Transverse colon (tissue), 4 donors: ENCODE measurements at regions not wholly inside any gene's neighbourhood (a gene's known extent, or its start where the extent isn't known, plus 50 kb on each side); places are given as distances from the start of the nearest gene placed in this dataset.

Source experiments
- DNase-seq: peaks from one replicate; pipeline ENCODE4 v3.0.0-alpha.2; 2019
- H3K27ac ChIP-seq, 4 donors: fragments of 200-600 bp; sonication (generic); 2 replicates each; pipeline ENCODE4 v1.5.1; 2016 to 2018; ENCODE audit warnings: inconsistent platforms in 4 of 4
- H3K27me3 ChIP-seq: fragments of 200-600 bp; sonication (generic); 2 replicates; pipeline ENCODE4 v1.5.1; 2017; ENCODE audit warnings: inconsistent platforms
- H3K36me3 ChIP-seq, 4 donors: fragments of 200-600 bp; sonication (generic); 2 replicates each; pipeline ENCODE4 v1.5.1; 2017 to 2019; ENCODE audit warnings: inconsistent platforms in 4 of 4
- H3K4me1 ChIP-seq, 4 donors: fragments of 200-600 bp; sonication (generic); 2 replicates each; pipeline ENCODE4 v1.5.1; 2017 to 2020; ENCODE audit warnings: inconsistent platforms in 4 of 4
- H3K4me3 ChIP-seq, 4 donors: fragments of 200-600 bp; sonication (generic); 1 replicate in 1 of 4; 2 replicates in 3 of 4; pipeline versions ENCODE4 v1.5.1 to v1.6.1; 2017 to 2019; ENCODE audit warnings: inconsistent platforms in 4 of 4
- H3K9me3 ChIP-seq, 2 donors: fragments of 200-600 bp; sonication (generic); 2 replicates each; pipeline ENCODE4 v1.5.1; 2017 to 2019; ENCODE audit warnings: inconsistent platforms in 2 of 2
- EP300 ChIP-seq: sonication (generic); formaldehyde crosslinking; IDR thresholded peaks from one replicate; pipeline ENCODE4 v1.6.1; 2017; ENCODE audit warnings: antibody characterized with exemption, low read depth
- POLR2A ChIP-seq: fragments of 450-650 bp; IDR thresholded peaks from one replicate; pipeline ENCODE4 v1.6.1; 2016; ENCODE audit warnings: antibody characterized with exemption, mild to moderate bottlenecking, moderate library complexity
- POLR2AphosphoS5 ChIP-seq, 3 donors: sonication (generic); formaldehyde crosslinking; IDR thresholded peaks; one replicate each; pipeline ENCODE4 v1.6.1; 2016; ENCODE audit warnings: antibody characterized with exemption in 3 of 3
- WGBS, 2 donors: methylation state at CpG; one replicate each; pipeline ENCODE4 v1.1.5; 2018; ENCODE audit warnings: low coverage in 1 of 2; 5-methylcytosine and 5-hydroxymethylcytosine counted together
- in situ Hi-C, 4 donors: fragments of 200-750 bp; cut with MboI; loops; one replicate each; pipeline versions ENCODE4 v1.15.0 to v1.15.1; 2017; ENCODE audit warnings: low sequenced_read_pairs in 3 of 4, low pct_ligation_motif_present in 1 of 4, low pct_unique_long_range_greater_than_20kb in 1 of 4
- intact Hi-C: fragments of 100-400 bp; cut with DNase I; formaldehyde crosslinking; loops from one replicate; pipeline ENCODE4 v1.15.1; 2023; ENCODE audit warnings: low total_unique reads
- TF ChIP-seq, protein P1 (sequence below), 5 experiments: fragments of 200-600 bp in 3 of 5; fragments of 450-650 bp in 2 of 5; sonication (generic) in 3 of 5; IDR thresholded peaks; 1 replicate in 2 of 5; 2 replicates in 3 of 5; pipeline ENCODE4 v1.5.1; 2016 to 2017; ENCODE audit warnings: antibody characterized with exemption in 5 of 5, inconsistent platforms in 3 of 5, mild to moderate bottlenecking in 2 of 5, moderate library complexity in 1 of 5

DNA sequence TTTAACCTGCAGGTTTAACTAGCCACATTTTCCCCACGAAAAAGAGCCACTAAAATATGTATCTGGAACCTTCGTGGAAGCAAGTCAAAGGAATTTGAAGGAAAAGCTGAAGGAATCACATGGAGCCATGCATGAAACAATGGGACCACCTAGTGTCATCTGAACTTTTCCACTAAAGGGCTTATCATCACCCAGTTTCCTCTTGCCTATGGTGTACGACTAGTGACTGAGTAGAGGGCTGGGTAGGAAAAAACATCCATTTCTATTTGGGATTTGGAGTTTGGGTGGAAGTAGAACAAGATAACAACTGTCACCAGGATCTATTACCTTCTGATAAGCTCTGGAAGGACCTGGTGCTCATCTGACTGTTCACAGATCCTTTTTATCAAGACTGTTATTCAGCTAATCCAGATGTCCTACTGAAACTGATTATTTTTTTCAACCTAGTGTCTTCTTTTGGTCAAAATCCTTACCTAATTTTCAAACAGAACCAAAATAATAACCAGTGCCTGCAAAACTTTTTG, 153.2 kb upstream of the COL1A2 start:
- no peaks in the 10 kb centered on the region for H3K36me3 ChIP-seq
- TF ChIP-seq POLR2AphosphoS5 (IDR thresholded peaks at IDR 0.05), result no peak
- no peak for TF ChIP-seq EP300
- TF ChIP-seq POLR2A, result no peak
- TF ChIP-seq, protein P1, sequence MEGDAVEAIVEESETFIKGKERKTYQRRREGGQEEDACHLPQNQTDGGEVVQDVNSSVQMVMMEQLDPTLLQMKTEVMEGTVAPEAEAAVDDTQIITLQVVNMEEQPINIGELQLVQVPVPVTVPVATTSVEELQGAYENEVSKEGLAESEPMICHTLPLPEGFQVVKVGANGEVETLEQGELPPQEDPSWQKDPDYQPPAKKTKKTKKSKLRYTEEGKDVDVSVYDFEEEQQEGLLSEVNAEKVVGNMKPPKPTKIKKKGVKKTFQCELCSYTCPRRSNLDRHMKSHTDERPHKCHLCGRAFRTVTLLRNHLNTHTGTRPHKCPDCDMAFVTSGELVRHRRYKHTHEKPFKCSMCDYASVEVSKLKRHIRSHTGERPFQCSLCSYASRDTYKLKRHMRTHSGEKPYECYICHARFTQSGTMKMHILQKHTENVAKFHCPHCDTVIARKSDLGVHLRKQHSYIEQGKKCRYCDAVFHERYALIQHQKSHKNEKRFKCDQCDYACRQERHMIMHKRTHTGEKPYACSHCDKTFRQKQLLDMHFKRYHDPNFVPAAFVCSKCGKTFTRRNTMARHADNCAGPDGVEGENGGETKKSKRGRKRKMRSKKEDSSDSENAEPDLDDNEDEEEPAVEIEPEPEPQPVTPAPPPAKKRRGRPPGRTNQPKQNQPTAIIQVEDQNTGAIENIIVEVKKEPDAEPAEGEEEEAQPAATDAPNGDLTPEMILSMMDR (IDR thresholded peaks at IDR 0.05), result no peak
- intact Hi-C loops, result no loop called here
- H3K4me3 ChIP-seq, result no peak overlapping the region
- no peak for DNase-seq
- WGBS, 2 donors, result 63 to 100% methylated on average over 1 to 3 of the region's 3 CpGs
- H3K27me3 ChIP-seq, result no peaks in the 10 kb centered on the region
- H3K4me1 ChIP-seq, result no peaks in the 10 kb centered on the region
- no peak overlapping the region for H3K27ac ChIP-seq
- no peaks in the 10 kb centered on the region for H3K9me3 ChIP-seq
- in situ Hi-C loops, result no loop called here

DNA sequence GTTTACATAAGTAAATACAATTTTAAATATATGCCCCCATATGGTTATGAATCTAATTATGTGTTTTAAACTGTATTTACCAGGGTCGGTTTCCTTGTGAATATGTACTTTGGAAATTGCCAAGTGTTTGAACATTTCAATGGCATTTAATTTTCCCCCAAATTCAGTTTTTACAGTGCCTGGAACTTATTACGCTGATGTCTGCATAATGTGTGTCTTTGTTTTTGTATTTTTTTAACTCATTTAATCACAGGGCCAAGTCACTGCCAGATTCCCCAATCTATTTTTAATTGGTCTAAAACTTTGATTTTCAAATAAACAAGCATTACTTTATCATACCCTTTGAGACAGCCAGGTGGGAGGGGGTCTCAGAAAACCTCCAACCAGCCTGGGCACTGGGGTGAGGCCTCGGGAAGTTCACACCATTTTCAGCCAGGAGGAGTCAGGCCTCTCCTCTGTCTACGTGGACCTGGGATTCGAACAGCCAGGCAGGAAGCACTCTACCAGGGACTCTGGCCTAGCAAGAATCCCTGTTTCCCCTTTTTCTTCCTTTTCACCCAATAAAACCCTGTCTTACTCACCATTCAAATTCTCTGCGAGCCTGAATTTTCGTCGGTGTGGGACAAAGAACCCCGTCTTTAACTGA, 151.5 kb upstream of the COL1A2 start:
- DNase-seq, result no peak
- H3K4me1 ChIP-seq, result no peaks in the 10 kb centered on the region
- no peaks in the 10 kb centered on the region for H3K9me3 ChIP-seq
- no peaks in the 10 kb centered on the region for H3K27me3 ChIP-seq
- intact Hi-C loops (no loop called here), in situ Hi-C loops (no loop called here)
- TF ChIP-seq EP300 (no peak), POLR2AphosphoS5 (IDR thresholded peaks at IDR 0.05) (no peak), POLR2A (no peak)
- TF ChIP-seq, protein P1 (IDR thresholded peaks at IDR 0.05), result no peak
- H3K4me3 ChIP-seq, result no peak overlapping the region
- no peaks in the 10 kb centered on the region for H3K36me3 ChIP-seq
- 80 to 83% methylated on average over 9 of the region's 9 CpGs for WGBS, 2 donors
- no peak overlapping the region for H3K27ac ChIP-seq

DNA sequence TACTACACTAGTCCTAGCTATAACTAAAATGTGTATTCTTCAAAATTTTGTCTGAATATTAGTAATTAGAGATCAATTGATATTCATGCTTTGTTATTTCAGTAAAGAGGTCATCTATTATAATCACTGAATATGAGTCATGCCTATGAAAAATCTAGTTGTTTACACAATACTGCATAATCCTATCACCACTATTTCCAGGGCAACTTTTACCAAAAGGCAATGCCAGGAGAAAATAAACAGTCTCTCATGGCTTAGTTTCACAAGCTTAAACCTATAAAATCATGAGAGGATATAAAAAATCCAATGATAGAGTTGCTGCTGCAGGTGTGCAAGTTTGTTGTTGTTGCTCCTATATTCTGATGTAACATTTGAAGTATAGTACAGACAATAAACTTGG, 149.9 kb upstream of the COL1A2 start:
- Histone ChIP-seq H3K27ac (no peak overlapping the region), H3K4me3 (no peak overlapping the region), H3K27me3 (no peaks in the 10 kb centered on the region), H3K36me3 (no peaks in the 10 kb centered on the region), H3K9me3 (no peaks in the 10 kb centered on the region), H3K4me1 (no peaks in the 10 kb centered on the region)
- TF ChIP-seq POLR2A, result no peak
- TF ChIP-seq, protein P1 (IDR thresholded peaks at IDR 0.05), result no peak
- TF ChIP-seq POLR2AphosphoS5 (IDR thresholded peaks at IDR 0.05), result no peak
- TF ChIP-seq EP300, result no peak
- DNase-seq, result no peak
- in situ Hi-C loops (no loop called here), intact Hi-C loops (no loop called here)

DNA sequence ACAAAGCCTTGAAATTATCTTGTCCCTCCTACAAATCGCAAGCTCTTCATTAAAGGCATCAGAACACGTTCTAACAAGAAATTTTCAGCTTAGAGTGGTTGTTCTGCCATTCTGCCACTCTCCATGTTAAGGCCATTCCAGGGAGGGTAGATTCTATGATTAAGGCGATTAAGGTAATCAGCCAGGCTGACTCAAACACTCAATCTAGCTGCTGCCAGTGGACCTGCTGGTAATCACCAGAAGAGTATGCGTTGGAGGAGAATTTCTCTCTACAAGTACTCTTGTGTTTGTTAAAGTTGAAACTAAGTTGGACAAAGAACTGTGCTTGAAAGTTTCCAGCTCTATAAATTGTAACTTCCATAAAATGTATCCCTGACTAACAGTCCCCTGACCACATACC, 149.2 kb upstream of the COL1A2 start:
- Histone ChIP-seq H3K9me3 (no peaks in the 10 kb centered on the region), H3K36me3 (no peaks in the 10 kb centered on the region), H3K27ac (no peak overlapping the region), H3K4me3 (no peak overlapping the region), H3K27me3 (no peaks in the 10 kb centered on the region), H3K4me1 (no peaks in the 10 kb centered on the region)
- in situ Hi-C loops (no loop called here), intact Hi-C loops (no loop called here)
- no peak for DNase-seq
- TF ChIP-seq POLR2AphosphoS5 (IDR thresholded peaks at IDR 0.05), result no peak
- no peak for TF ChIP-seq EP300
- TF ChIP-seq POLR2A, result no peak
- TF ChIP-seq, protein P1 (IDR thresholded peaks at IDR 0.05), result no peak
- WGBS, 2 donors, result 76 to 82% methylated on average over 3 to 4 of the region's 4 CpGs
